Loucy (cell line): ENCODE measurements at regions not wholly inside any gene's neighbourhood (a gene's known extent, or its start where the extent isn't known, plus 50 kb on each side); places are given as distances from the start of the nearest gene placed in this dataset.

Experiments
- H2AFZ ChIP-seq: fragments of 200-600 bp; sonication (generic); 2 replicates; pipeline ENCODE4 v1.6.0; 2016; ENCODE audit warnings: antibody characterized with exemption, mild to moderate bottlenecking, low read length, moderate library complexity
- H3F3A ChIP-seq: fragments of 200-600 bp; 2 replicates; pipeline ENCODE4 v1.6.0; 2016; ENCODE audit warnings: antibody characterized with exemption, low read depth, mild to moderate bottlenecking
- H3K27me3 ChIP-seq: fragments of 200-600 bp; sonication (generic); 2 replicates; pipeline ENCODE4 v1.6.1; 2014; ENCODE audit warnings: low read length, mild to moderate bottlenecking; ENCODE audit not compliant: insufficient read depth, poor library complexity, severe bottlenecking
- H3K36me3 ChIP-seq: fragments of 200-600 bp; sonication (generic); 2 replicates; pipeline ENCODE4 v1.6.1; 2016; ENCODE audit warnings: low read length; ENCODE audit not compliant: insufficient read depth
- H3K4me1 ChIP-seq: fragments of 200-600 bp; sonication (generic); 2 replicates; pipeline ENCODE4 v1.5.1; 2014; ENCODE audit warnings: low read length, mild to moderate bottlenecking; ENCODE audit not compliant: insufficient read depth, poor library complexity, severe bottlenecking
- H3K4me2 ChIP-seq: fragments of 200-600 bp; sonication (generic); 2 replicates; pipeline ENCODE4 v1.6.0; 2014; ENCODE audit warnings: antibody characterized with exemption, low read length, low read depth, mild to moderate bottlenecking; ENCODE audit not compliant: poor library complexity, severe bottlenecking
- H3K4me3 ChIP-seq: fragments of 200-600 bp; sonication (generic); 2 replicates; pipeline ENCODE4 v1.5.1; 2014; ENCODE audit warnings: low read length, mild to moderate bottlenecking, mixed read lengths; ENCODE audit not compliant: poor library complexity, severe bottlenecking
- H3K79me2 ChIP-seq: fragments of 200-600 bp; sonication (generic); 2 replicates; pipeline ENCODE4 v1.6.1; 2014; ENCODE audit warnings: low read length; ENCODE audit not compliant: insufficient read depth
- H3K9ac ChIP-seq: fragments of 200-600 bp; sonication (generic); 2 replicates; pipeline ENCODE4 v1.6.0; 2014; ENCODE audit warnings: mild to moderate bottlenecking, low read depth, low read length, moderate library complexity; ENCODE audit not compliant: poor library complexity, severe bottlenecking
- H3K9me2 ChIP-seq: fragments of 200-600 bp; sonication (generic); replicated peaks from 2 replicates; pipeline ENCODE4 v1.6.1; 2016; ENCODE audit warnings: low read depth, low read length, mixed read lengths
- H3K9me3 ChIP-seq: fragments of 200-600 bp; sonication (generic); 2 replicates; pipeline ENCODE4 v1.6.1; 2014; ENCODE audit warnings: mild to moderate bottlenecking, antibody characterized with exemption, low read length, low read depth; ENCODE audit not compliant: insufficient read depth
- H4K20me1 ChIP-seq: fragments of 200-600 bp; sonication (generic); 2 replicates; pipeline ENCODE4 v1.6.0; 2014; ENCODE audit warnings: antibody characterized with exemption, low read length, mild to moderate bottlenecking; ENCODE audit not compliant: insufficient read depth, poor library complexity, severe bottlenecking
- EZH2phosphoT487 ChIP-seq: fragments of 200-600 bp; IDR thresholded peaks from 2 replicates; pipeline ENCODE4 v1.6.1; 2018; ENCODE audit warnings: antibody characterized with exemption, mild to moderate bottlenecking, moderate library complexity, borderline replicate concordance
- TF ChIP-seq, protein P1 (sequence below): fragments of 200-600 bp; sonication (generic); conservative IDR thresholded peaks from 2 replicates; pipeline ENCODE4 v1.5.1; 2014; ENCODE audit warnings: mild to moderate bottlenecking, antibody characterized with exemption, low read length

DNA sequence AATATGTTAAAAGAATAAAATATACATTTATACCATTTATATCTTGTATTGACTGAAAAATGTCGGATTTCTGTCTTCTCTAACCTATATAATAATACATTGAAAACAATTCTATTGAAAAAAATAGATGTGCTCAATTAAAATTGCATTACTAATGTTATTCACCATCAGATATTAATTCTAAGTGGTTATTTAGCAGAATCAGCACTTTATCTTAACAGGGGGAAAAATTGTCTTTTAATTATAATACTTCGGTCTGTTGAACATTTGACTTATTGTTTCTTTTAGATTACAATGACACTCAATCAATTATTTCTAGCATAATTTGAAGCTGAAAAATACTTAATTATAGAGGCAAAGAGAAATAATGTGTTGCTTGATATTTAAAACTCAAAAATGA lies 220.3 kb downstream of the PABPC4L start:
- Histone ChIP-seq H3K79me2 (no peaks in the 10 kb centered on the region), H4K20me1 (no peaks in the 10 kb centered on the region), H3K4me1 (no peaks in the 10 kb centered on the region), H3K27me3 (no peaks in the 10 kb centered on the region), H3K4me2 (no peak overlapping the region), H3K4me3 (no peak overlapping the region), H3K9me2 (no peaks in the 10 kb centered on the region), H3F3A (no peaks in the 10 kb centered on the region), H3K36me3 (no peaks in the 10 kb centered on the region), H3K9me3 (no peaks in the 10 kb centered on the region), H2AFZ (no peak overlapping the region), H3K9ac (no peak overlapping the region)
- TF ChIP-seq, protein P1, sequence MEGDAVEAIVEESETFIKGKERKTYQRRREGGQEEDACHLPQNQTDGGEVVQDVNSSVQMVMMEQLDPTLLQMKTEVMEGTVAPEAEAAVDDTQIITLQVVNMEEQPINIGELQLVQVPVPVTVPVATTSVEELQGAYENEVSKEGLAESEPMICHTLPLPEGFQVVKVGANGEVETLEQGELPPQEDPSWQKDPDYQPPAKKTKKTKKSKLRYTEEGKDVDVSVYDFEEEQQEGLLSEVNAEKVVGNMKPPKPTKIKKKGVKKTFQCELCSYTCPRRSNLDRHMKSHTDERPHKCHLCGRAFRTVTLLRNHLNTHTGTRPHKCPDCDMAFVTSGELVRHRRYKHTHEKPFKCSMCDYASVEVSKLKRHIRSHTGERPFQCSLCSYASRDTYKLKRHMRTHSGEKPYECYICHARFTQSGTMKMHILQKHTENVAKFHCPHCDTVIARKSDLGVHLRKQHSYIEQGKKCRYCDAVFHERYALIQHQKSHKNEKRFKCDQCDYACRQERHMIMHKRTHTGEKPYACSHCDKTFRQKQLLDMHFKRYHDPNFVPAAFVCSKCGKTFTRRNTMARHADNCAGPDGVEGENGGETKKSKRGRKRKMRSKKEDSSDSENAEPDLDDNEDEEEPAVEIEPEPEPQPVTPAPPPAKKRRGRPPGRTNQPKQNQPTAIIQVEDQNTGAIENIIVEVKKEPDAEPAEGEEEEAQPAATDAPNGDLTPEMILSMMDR, result no peak
- no peak for TF ChIP-seq EZH2phosphoT487

- Histone ChIP-seq H3K79me2 (no peaks in the 10 kb centered on the region), H4K20me1 (no peaks in the 10 kb centered on the region), H3K4me2 (no peak overlapping the region), H3K9me2 (no peaks in the 10 kb centered on the region), H3K27me3 (no peaks in the 10 kb centered on the region), H3F3A (no peaks in the 10 kb centered on the region), H3K9ac (no peak overlapping the region), H3K4me1 (no peaks in the 10 kb centered on the region), H2AFZ (no peak overlapping the region), H3K36me3 (no peaks in the 10 kb centered on the region), H3K9me3 (no peaks in the 10 kb centered on the region), H3K4me3 (no peak overlapping the region)
- TF ChIP-seq, protein P1, result no peak
- no peak for TF ChIP-seq EZH2phosphoT487
Measured at GRCh38 chr4:133972586-133972985, 229.0 kb downstream of the PABPC4L start.

GRCh38 chr4:133969202-133969848 lies 232.3 kb downstream of the PABPC4L start:
- no peaks in the 10 kb centered on the region for H3K4me1 ChIP-seq
- H3K9ac ChIP-seq, result no peak overlapping the region
- H3K27me3 ChIP-seq, result no peaks in the 10 kb centered on the region
- H3F3A ChIP-seq, result no peaks in the 10 kb centered on the region
- no peaks in the 10 kb centered on the region for H3K79me2 ChIP-seq
- H3K4me3 ChIP-seq, result no peak overlapping the region
- no peaks in the 10 kb centered on the region for H4K20me1 ChIP-seq
- TF ChIP-seq, protein P1, result no peak
- TF ChIP-seq EZH2phosphoT487, result no peak
- H3K9me2 ChIP-seq, result no peaks in the 10 kb centered on the region
- no peaks in the 10 kb centered on the region for H3K36me3 ChIP-seq
- H2AFZ ChIP-seq, result no peak overlapping the region
- H3K4me2 ChIP-seq, result no peak overlapping the region
- no peaks in the 10 kb centered on the region for H3K9me3 ChIP-seq
